Middle frontal gyrus (tissue), 1 donor: ENCODE measurements at regions not wholly inside any gene's neighbourhood (a gene's known extent, or its start where the extent isn't known, plus 50 kb on each side); places are given as distances from the start of the nearest gene placed in this dataset.

Experiments used
- DNase-seq: peaks from one replicate; pipeline ENCODE4 v3.0.0-alpha.2; 2015; ENCODE audit warnings: low spot score; ENCODE audit errors: extremely low spot score

DNA sequence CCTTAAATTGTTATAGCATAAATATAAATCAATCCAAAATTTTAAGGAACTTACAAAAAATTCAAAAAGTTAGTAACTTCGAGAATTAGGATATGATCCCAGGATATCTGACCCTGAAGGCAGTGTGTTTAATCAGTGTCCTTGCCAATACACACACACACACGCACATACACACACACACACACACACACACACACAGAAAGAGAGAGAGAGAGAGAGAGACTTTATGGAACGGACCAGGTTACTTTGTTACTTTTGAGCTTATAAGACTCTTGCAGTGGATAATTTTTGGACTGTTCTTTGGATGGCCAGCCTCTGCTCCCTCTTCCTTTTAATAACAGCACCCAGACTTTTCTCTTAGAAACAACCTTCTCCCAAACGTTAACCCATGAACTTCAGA, 322.9 kb downstream of the NFIB start:
- no peak for DNase-seq

DNA sequence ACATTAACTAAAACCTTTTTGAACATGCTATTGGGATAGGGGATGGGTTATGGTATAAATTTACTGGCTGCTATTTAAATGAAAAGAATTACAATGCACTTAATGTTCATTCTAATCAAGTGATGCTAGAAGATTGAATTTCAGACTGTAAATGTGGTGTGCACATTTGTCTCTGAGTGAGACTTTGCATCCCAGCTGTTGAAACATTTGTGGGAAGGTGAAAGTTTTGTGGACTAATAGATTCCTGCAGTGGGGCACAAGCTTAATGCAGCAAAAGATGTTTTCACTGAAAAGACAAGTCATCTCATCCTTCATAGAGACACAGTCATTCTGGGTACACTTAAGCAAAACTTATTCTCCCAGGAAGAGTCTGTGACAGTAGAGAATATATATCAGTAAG, 323.6 kb downstream of the NFIB start:
- no peak for DNase-seq

DNA sequence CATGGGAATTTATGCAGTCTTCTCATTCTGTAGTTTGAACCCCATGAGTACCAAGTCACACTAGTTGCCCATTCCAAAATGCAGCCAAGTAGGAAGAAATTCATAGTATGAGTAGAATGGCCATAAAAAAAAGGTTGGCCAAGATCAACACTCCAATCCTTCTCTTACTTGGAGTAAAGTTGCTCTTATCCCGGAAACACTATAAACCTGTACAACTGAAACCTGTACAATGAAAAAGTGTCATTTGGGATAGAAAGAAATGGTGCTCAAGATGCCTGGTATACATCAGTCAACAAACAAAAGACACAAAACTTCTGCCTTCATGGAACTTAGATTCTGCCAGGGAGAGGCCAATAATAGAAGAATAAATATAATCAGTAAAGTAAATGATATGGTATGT, 325.0 kb downstream of the NFIB start:
- DNase-seq = no peak

DNA sequence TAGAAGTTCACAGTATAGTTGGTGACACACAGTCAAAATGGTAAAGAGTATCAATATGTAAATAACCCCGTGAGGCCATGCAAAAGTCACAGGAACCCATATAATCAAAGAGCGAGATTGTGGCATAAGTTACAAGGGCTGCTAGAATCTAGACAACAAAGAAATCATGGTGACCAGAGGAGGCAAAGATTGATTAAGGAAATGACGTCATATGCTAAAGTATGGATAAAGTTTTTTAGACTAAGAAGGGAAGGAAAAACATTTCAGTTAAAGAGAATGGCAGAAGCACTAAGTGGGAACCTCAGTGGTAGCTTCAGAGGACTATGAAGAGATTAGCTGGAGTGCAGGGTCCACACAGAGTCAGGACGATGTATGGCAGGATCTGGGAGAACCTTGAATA, 330.3 kb downstream of the NFIB start:
- no peak for DNase-seq

DNA sequence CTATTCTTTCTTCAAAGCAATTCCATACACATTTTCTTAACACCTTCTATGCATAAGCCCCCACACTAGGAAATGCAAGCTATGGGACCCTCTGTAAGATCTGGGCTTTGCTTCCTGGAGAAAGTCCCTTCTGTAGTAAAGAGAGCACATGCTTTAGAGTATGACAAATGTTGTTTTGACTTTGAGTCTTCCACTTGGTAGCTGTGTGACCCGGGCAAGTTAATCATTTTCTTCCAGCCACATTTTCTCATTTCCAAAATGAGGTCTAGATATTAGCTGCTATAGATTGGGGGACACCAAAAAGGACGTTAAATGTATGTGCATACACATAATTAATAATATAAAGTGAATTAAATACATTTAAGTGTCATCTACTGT, 334.0 kb downstream of the NFIB start:
- DNase-seq = no peak

DNA sequence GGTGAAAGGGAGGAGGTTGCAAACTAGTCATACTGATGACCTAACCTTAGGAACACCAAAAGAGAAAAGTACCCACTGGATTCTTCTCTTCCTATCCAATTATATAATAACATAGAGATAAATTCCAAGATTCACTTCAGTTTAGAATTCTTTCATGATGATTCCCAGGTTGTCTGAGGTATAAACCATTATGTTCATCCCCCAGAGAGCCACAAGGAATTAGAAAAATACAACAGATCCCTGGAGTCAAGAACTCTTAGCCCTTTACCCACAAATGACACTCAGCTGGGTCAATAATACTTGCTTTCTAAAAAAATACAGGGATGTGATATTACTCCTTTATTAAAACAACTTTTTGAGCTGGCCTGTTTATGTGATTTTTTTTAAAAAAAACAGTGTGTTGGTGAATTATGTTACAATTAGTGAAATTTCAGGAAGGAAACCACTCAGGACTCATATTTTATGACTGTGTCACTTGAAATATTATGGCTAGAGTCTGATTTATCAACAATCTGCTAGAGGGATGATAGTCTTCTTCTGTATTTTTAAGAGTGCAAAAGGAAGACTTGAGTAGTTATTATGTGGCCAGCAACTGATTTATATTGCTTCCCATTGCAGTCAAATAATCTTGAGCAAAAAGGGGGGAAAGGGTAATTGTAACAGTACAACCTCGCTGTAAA, 338.2 kb downstream of the NFIB start:
- DNase-seq = no peak

DNA sequence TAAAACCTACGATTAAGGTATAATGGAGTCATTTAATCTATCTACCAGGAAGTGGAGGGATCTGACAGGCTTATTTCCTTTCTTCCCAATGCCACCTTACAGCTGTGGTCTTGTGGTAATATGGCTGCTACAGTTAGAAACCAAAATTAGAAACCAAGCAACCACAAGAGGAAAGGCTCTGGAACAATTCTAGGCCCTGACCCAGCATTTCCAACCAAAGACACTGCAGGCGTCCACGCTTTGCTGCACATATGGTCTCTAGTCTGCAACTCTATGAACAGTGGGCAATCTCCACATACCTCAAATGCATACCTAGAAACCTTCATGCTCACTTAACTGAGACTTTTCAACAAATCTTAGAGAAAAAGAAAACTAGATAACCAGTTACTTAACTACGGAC, 339.1 kb downstream of the NFIB start:
- DNase-seq = no peak

DNA sequence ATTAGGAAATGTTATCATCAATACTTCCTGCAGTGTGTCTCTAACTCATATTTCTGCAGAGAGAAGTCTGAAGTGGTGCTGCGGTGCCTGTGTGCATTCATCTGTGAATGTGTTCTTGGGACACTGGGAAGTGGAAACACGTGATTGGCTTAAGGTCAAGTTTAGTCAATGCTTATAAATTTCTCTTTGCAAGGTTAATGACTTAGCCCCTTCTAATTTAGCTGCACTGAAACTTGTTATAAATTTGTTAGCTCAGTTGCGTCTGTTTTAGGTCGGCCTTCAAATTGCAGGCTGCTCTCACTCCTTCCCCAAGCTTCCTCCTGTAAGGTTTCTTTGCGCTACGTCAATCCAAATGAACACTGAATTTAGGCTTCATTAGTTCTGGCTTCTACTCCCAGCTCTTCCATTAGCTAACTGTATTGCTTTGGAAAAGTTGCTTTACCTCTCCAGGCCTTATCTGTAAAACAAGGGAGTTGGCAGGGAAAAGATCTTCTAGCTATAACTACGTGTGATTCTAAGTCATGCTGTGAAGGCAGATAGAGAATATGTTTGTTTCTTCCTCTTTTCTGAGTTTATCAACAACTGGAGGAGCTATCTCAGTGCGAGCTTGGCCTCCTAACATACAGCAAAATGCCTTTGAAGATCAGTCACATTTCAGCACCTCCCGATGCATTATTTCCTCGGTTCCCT, 341.8 kb downstream of the NFIB start:
- no peak for DNase-seq

DNA sequence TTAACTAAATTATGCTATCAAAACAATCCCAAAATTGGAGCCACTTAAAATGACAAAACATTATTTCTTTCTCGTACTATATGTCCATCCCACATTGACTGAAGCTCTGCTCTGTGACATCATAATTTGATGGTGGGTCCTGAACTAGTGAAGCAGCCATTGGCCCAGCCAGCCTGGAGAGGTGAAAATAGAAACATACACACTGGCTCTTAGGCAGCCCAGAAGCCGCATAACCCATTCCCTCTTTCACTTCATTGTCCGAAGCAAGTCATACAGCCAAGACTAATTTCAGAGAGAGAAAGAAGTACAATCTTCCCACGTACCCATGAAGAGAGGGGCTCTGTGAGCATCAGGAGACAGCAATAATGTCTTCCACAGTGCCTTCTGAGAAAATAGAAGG, 342.5 kb downstream of the NFIB start:
- DNase-seq = no peak

DNA sequence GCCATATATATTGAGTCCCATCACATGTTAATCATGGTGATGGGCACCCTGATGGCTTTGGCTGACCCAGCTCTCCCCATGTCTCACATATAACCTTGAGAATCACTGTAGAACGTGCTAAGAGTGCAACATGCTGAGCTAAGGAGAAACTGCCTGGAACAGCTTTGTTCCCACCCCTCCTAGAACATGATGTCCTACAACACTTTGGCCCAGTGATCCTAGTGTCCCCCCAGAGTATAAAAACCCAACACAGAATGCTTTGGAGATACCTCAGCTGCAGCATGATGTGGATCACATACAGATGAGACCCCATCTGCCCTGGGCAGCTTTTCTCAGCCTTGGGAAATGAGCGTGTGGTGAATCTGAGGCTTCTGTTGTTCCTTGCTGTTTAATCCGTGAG, 343.5 kb downstream of the NFIB start:
- no peak for DNase-seq

DNA sequence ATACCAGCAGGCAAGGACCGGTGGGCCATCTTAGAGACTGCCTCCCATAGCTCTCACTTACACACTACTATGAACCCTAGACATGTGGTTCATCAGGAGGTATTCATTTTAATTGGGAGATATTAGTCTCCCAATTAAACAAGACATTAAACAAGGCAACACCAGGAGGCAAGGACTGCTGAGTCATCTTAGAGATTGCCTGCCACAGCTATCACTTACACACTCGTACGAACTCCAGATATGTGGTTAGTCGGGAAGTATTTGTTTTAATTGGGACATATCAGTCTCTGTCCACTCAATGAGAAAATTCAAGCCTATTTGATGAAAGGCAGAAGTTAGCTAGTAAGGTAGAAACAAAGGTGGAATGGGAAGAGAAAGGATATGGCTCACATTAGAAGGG, 343.9 kb downstream of the NFIB start:
- DNase-seq = no peak

DNA sequence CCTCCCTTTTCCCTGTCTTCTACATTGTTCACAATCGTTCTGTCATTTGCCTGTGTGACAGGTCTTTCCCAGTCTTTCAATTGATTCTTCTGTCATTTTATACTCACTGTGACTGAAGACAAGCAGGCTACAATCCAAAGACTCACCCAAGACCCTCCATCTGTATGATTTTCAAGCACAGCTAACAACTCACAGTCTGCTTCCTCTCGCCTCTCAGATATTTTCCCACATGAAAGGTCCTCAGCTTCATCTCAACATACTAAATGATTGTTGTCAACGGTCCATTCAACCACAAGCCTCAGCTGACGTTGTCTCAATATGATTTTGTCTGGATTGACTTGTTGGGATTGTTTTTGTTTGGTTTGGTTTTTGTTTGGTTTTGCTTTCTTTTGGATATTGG, 346.5 kb downstream of the NFIB start:
- DNase-seq = no peak

DNA sequence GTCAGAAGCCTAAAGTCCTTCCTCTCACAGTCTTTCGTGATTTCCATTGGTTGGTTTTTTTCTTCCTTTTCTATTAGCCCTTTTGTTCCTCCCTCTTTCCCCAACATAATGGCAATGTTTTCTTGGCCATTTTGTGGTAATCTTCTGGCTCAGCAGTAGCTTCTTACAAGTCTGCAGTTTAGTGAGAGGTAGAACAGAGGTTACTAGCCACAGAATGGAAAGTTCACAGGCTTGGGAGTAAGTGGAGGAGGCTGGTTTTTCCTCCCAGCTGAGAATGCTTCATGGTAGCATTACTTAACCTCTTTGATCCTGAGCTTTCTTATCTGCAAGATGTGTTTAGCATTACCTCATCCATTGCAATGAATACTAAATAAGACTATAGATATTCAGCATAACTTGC, 346.9 kb downstream of the NFIB start:
- no peak for DNase-seq

DNA sequence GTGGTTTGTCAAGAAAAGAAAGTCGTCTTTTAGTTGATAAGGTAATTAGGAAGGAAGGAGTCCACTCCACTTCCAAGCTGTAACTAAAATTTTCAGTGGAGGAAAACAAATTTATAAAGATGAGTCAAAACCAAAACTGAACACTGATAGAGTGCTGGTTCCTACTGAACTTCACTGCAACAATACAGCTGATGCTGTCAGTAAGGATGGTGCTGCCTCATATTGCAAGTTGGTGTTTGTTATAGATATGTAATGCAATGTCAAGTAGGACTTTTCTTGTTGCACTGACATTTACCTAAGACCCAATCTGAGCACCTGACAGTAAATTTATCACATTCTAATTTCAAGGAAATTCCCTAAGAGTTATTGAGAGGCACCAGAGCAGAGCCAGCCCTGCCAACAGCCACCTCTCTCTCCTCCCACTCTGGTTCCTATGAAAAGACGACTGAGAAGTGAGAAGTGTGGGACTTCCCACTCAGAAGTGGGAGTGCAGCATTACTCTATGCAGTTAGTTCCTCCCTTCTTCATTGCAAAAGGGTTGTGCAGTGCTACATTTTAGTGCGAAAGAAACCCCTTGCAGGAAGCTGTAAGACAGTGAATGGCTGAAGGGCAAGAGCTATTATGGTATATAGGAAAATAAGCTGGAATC, 350.8 kb downstream of the NFIB start:
- peak; percentile 39 for DNase-seq

DNA sequence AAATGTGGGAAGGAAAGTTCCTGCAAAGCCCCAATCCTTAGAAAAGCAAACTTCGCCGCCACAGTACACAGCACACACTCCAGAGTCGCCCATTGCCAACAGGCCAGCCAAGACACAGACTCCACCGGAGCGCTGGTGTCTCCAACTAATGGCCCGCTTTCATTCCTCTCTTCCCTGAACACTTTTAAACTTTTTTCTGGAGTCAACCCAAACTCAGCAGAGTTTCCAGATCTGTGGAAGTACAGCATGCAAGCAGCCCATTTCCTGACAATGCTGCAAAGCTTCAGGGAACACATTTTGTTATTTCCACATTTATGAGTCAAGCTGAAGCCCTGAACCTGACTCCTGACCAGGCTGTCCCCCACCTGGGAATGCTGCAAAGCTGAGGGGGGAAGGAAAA, 351.9 kb downstream of the NFIB start:
- no peak for DNase-seq

DNA sequence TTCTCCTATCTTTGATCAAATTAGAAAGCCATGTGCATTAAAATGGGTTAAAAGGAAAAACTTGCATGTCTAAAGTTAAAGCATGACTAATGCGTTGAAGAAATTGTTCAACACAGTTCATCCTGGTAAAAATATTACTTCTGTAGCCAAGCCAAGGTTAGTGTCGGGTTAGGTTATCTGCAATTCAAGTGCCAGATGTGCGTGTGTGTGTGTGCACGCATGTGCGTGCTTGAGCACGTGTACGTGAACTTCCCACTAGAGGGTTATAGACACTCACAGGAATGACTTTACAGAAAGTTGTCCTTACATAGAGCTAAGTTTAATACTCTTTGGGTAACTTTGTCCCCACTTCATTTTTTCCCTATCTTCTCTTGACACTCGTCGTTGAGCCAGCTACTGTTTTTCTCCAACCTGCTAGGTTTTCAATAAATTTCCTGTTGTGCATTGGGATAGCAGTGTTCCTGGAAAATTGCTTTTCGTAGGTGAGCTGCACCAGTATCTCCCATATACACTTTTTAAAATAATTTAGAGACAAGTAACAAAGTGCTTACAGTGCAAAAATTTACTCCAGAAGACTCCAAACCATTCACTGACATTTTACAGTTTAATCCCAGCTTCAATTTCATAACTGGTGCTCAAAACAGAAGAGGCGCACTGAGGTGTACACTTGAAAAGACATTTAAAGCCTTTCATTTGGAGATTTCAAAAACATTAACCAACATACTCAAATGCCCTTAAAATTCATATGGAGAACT, 353.8 kb downstream of the NFIB start:
- DNase-seq = no peak

DNA sequence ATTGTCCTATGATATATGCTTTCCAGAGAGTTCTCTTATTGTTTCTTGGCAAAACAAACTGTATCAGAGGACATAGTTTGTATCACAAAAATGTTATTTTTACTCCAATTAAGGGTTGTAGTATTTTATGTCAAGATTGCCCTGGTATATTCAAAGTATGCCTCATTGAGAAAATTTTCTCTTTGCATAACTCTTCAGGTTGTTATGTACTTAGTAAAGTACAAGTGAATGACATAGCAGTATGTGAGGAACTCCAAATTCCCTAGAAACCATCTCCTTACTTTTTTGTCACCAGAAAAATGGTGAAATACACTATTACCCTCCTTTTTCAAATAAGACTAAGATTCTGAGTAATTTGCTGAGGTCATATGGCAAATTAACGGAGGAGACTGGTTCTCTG, 355.3 kb downstream of the NFIB start:
- no peak for DNase-seq

DNA sequence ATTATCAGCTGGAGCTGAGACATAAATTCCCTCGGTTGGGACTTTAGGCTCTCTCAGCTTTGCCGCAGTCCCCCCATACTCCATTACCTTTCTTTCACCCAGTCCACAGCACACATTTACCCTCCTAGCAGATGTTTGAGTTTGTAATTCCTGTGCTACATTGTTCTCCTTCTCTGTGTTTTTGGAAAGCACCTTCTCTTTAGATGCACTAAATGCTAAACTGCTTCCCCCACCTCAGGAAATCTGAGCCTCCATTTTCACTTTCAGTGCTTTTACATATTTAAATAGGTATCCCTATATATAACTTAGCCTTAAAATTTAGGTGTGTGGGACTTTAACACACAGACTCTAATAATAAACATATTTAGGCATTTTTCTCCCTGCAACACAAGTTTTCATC, 356.9 kb downstream of the NFIB start:
- DNase-seq = no peak

DNA sequence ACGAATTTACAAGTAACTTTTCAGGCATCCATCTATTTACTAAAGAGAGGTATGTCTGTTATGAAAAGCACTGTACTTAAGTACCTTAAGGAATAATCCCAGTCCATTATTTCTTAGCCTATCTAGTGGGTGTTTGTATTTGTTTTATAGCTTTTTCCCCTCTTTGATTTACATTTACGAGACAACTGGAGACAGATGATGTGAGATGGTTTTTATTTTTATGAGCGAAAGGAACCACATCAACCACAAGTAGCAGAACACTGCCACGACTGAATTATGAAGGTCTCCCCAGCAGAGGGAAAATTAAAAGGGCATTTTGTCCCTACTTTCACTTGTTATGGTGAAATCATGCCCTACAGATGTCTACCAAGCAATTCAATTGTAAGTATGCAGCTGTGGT, 357.8 kb downstream of the NFIB start:
- no peak for DNase-seq

DNA sequence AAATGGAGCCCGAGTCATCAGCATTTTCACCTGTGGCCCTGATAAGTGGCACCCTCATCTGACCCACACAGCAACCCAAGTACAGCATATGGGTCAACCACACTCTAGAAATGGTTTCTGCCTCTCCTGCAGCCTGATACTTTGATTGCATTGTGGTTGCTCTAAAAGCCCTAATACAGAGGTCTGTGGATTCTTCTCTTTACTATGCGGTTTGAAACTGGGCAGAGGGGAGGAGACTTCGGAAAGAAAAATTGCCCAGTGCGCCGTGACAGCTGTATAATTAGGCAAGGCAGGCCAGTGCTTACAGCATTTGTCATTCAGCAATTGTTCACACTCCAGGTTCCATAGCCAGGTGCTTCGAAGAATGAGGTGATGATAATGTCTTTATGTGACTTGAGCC, 361.0 kb downstream of the NFIB start:
- DNase-seq = no peak

DNA sequence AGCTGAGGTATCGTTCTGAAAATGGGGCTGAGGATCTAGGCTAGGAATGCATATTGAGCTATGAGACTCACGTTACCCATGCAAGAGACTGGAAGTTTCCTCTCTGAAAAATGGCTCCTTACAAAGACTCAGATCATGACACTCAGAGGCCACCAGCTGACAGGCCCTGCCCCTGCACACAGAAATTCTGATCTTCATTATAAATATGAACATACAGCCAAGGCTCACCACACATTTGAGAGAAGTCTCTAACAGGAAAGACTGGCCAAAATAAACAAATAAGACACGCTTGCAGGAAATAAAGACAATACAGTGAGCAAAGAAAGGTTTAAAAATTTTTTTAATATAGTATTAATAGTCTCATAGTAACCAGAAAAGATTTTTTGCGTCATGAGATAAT, 365.9 kb downstream of the NFIB start:
- DNase-seq = no peak

DNA sequence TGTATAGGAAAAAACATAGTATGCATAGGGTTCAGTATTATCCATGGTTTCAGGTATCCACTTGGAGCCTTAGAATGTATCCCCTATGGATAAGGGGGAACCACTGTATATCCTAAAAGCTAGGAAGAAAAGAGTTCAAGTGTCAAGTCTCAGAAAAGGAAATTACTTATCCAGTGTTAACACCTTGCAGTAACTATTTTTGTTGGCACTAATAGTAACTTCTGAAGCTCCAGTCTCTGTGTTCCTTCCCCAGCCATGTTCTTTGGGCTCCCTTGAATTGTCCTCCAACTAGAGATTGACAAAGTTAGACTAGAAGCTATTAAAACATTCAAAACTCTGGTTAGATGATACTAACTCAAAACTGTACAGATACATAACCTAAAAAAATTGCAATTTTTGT, 370.8 kb downstream of the NFIB start:
- no peak for DNase-seq
